ENCODE measurements at regions not wholly inside any gene's neighbourhood (a gene's known extent, or its start where the extent isn't known, plus 50 kb on each side); places are given as distances from the start of the nearest gene placed in this dataset.

DNA sequence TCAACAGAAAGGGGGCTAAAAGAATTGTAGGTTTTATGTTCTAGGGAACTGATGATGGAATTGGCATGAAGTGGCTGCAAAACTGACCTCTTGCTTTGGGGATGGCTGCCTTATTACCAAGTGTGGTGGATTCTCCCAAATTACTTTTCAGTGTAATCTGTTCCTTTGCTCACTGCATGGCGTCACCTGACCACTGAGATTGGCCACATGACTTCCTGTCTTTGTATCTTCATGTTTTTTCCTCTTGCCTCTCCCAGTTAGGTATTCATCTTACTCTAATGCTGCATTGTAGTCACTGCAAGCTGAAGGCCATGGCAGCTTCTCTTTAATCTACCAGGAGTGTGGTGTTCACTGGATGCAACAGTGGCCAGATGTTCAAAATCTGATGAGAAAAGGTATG is 257.7 kb upstream of the TNP1 start:
- TF ChIP-seq TAF1 (IDR thresholded peaks at IDR 0.05; ENCODE audit: borderline replicate concordance, low read depth, low read length) (no peak), SIN3A (IDR thresholded peaks at IDR 0.05; ENCODE audit: borderline replicate concordance, low read depth, low read length) (no peak)
